ENCODE measurements at regions not wholly inside any gene's neighbourhood (a gene's known extent, or its start where the extent isn't known, plus 50 kb on each side); places are given as distances from the start of the nearest gene placed in this dataset.

DNA sequence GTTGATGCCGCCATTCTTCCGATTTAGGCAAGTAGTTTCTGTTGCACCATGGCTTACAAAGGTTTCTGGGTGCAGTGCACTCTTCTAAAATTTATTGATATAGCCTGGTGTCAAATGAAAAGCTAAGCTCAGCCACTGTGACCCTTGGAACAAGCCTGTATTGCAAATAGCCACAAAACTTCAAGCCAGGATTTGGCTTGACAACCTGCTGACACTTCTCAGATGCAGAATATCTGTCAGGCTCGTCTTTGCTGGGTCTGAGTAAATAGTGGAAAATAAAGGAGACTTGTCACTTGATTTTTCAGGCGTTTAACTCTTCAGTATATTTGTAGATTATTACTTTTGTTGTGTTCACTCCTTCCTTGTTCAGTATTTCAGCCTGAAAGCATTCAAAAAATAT is 871.8 kb downstream of the OTOL1 start:
- no peaks in the 10 kb centered on the region for H3F3A ChIP-seq (ENCODE audit: low read length, unreplicated experiment)
- no peaks in the 10 kb centered on the region for H3K79me2 ChIP-seq (ENCODE audit: low read length)
- TF ChIP-seq, protein P1, sequence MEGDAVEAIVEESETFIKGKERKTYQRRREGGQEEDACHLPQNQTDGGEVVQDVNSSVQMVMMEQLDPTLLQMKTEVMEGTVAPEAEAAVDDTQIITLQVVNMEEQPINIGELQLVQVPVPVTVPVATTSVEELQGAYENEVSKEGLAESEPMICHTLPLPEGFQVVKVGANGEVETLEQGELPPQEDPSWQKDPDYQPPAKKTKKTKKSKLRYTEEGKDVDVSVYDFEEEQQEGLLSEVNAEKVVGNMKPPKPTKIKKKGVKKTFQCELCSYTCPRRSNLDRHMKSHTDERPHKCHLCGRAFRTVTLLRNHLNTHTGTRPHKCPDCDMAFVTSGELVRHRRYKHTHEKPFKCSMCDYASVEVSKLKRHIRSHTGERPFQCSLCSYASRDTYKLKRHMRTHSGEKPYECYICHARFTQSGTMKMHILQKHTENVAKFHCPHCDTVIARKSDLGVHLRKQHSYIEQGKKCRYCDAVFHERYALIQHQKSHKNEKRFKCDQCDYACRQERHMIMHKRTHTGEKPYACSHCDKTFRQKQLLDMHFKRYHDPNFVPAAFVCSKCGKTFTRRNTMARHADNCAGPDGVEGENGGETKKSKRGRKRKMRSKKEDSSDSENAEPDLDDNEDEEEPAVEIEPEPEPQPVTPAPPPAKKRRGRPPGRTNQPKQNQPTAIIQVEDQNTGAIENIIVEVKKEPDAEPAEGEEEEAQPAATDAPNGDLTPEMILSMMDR (conservative IDR thresholded peaks at IDR 0.05; ENCODE audit: low read depth, low read length): no peak
- TF ChIP-seq EZH2 (IDR thresholded peaks at IDR 0.05; ENCODE audit: low read length, unreplicated experiment) (no peak), EZH2phosphoT487 (IDR thresholded peaks at IDR 0.05; ENCODE audit: borderline replicate concordance, low read length) (no peak)
- ChIA-PET CTCF (no interaction called here), POLR2A (ENCODE audit: unreplicated experiment) (no interaction called here)
- H3K36me3 ChIP-seq (ENCODE audit: low read depth, low read length): no peaks in the 10 kb centered on the region
- no peak overlapping the region for H3K9ac ChIP-seq (ENCODE audit: low read length)
- intact Hi-C loops (cut with micrococcal nuclease): loop anchor here (10.0 kb wide), 1 partner anchor 224 kb away; no protein-coding TSS in a partner anchor
- H3K4me3 ChIP-seq (ENCODE audit: low read length): no peak overlapping the region
- DNase-seq (no peak), ATAC-seq (no peak; the same call in 1 of the 2 replicates)
- no peaks in the 10 kb centered on the region for H3K27me3 ChIP-seq (ENCODE audit: low read length)
- H3K4me1 ChIP-seq (ENCODE audit: insufficient read depth, low read length): peaks cover 32% of the 10 kb centered on the region
- BruUV-seq (replicated peaks): no TSS peak
- no peaks in the 10 kb centered on the region for H3K9me2 ChIP-seq (replicated peaks; ENCODE audit: low read length)
- H3K4me2 ChIP-seq (ENCODE audit: low read length): peak overlapping the region; percentile 55
- H2AFZ ChIP-seq (ENCODE audit: low read length): 0 out of 2 replicates have a peak overlapping the region, but pooled peaks have one; percentile 19
- H3K9me3 ChIP-seq (ENCODE audit: low read length): no peaks in the 10 kb centered on the region
- H4K20me1 ChIP-seq (ENCODE audit: low read length): no peaks in the 10 kb centered on the region
- peak overlapping the region; percentile 57 for H3K27ac ChIP-seq (ENCODE audit: low read length)

DNA sequence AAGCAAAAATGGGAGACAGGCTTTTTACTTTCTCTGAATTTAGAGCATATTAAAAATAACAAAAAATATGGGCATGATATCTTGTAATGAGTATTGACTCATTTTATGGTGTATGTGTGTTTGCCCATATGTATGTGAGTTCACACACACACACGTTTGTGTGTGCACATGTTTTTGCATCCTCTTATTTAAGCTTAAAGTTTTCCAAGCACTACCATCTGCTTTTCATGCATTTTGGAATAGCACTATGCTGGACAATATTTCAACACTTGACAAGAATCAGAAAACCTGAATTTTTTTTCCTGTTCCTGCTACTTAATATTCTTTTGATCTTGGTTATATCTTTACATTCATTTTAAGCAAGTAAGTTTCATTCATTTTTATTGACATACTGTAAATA is 872.7 kb downstream of the OTOL1 start:
- BruUV-seq (replicated peaks): no TSS peak
- Histone ChIP-seq H2AFZ (ENCODE audit: low read length) (0 out of 2 replicates have a peak overlapping the region, but pooled peaks have one; percentile 5), H3K4me2 (ENCODE audit: low read length) (no peak overlapping the region), H4K20me1 (ENCODE audit: low read length) (no peaks in the 10 kb centered on the region), H3K9me3 (ENCODE audit: low read length) (no peaks in the 10 kb centered on the region), H3K4me1 (ENCODE audit: insufficient read depth, low read length) (peaks cover 32% of the 10 kb centered on the region), H3K27me3 (ENCODE audit: low read length) (no peaks in the 10 kb centered on the region), H3K4me3 (ENCODE audit: low read length) (no peak overlapping the region), H3K79me2 (ENCODE audit: low read length) (no peaks in the 10 kb centered on the region), H3K36me3 (ENCODE audit: low read depth, low read length) (no peaks in the 10 kb centered on the region), H3K9ac (ENCODE audit: low read length) (no peak overlapping the region), H3F3A (ENCODE audit: low read length, unreplicated experiment) (no peaks in the 10 kb centered on the region), H3K27ac (ENCODE audit: low read length) (no peak overlapping the region), H3K9me2 (replicated peaks; ENCODE audit: low read length) (no peaks in the 10 kb centered on the region)
- intact Hi-C loops (cut with micrococcal nuclease): loop anchor here (10.0 kb wide), 1 partner anchor 225 kb away; no protein-coding TSS in a partner anchor
- POLR2A ChIA-PET (ENCODE audit: unreplicated experiment): no interaction called here
- no peak for ATAC-seq
- CTCF ChIA-PET: no interaction called here
- no peak for DNase-seq
- no peak for TF ChIP-seq EZH2 (IDR thresholded peaks at IDR 0.05; ENCODE audit: low read length, unreplicated experiment)
- TF ChIP-seq, protein P1 (conservative IDR thresholded peaks at IDR 0.05; ENCODE audit: low read depth, low read length): no peak
- TF ChIP-seq EZH2phosphoT487 (IDR thresholded peaks at IDR 0.05; ENCODE audit: borderline replicate concordance, low read length): no peak

DNA sequence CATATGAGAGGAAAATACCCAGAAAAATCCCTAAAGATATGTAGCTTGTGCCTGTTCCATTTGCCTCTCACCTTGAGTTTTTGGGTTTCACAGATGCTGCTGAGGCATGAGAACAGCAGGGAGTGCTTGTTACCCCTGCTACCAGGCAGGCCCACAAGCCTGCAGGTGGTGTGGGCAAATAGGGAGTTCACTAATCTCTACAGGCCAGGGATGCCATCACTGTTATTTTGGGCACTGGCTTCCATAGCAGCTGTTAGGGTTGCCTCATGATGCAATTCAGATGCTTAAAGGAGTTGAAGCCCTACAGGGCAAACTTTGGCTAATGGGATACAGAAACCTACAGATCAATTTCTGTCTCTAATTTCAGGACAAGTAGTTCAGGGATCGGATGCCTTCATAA is 873.5 kb downstream of the OTOL1 start:
- Histone ChIP-seq H3K27me3 (ENCODE audit: low read length) (no peaks in the 10 kb centered on the region), H3K27ac (ENCODE audit: low read length) (no peak overlapping the region), H3K9ac (ENCODE audit: low read length) (no peak overlapping the region), H3K36me3 (ENCODE audit: low read depth, low read length) (no peaks in the 10 kb centered on the region), H4K20me1 (ENCODE audit: low read length) (no peaks in the 10 kb centered on the region), H3K4me3 (ENCODE audit: low read length) (no peak overlapping the region), H3K9me3 (ENCODE audit: low read length) (no peaks in the 10 kb centered on the region), H3K4me1 (ENCODE audit: insufficient read depth, low read length) (peaks cover 31% of the 10 kb centered on the region), H3F3A (ENCODE audit: low read length, unreplicated experiment) (no peaks in the 10 kb centered on the region), H2AFZ (ENCODE audit: low read length) (0 out of 2 replicates have a peak overlapping the region, but pooled peaks have one; percentile 5), H3K4me2 (ENCODE audit: low read length) (no peak overlapping the region), H3K79me2 (ENCODE audit: low read length) (no peaks in the 10 kb centered on the region), H3K9me2 (replicated peaks; ENCODE audit: low read length) (no peaks in the 10 kb centered on the region)
- CTCF ChIA-PET: no interaction called here
- POLR2A ChIA-PET (ENCODE audit: unreplicated experiment): no interaction called here
- no peak for DNase-seq
- BruUV-seq (replicated peaks): no TSS peak
- no peak for ATAC-seq
- intact Hi-C loops (cut with micrococcal nuclease): no loop called here
- TF ChIP-seq, protein P1 (conservative IDR thresholded peaks at IDR 0.05; ENCODE audit: low read depth, low read length): no peak
- TF ChIP-seq EZH2phosphoT487 (IDR thresholded peaks at IDR 0.05; ENCODE audit: borderline replicate concordance, low read length) (no peak), EZH2 (IDR thresholded peaks at IDR 0.05; ENCODE audit: low read length, unreplicated experiment) (no peak)
